Amygdala (tissue), 56 donors: ENCODE measurements at regions not wholly inside any gene's neighbourhood (a gene's known extent, or its start where the extent isn't known, plus 50 kb on each side); places are given as distances from the start of the nearest gene placed in this dataset.
"Not testable (repeated sequence)": the region's sequence is repeated elsewhere in the genome, so short reads cannot be mapped to it uniquely, and the experiment has no call there.

Experiments
- DNase-seq, 56 donors: peaks; one replicate each; lab custom pipeline; 2025; lab: John Stamatoyannopoulos, UW

- peak in 25 of 56 donors; percentile 2 to 67 (median 8) for DNase-seq
These were observed 55.1 kb downstream of the CYCS start for GRCh38 chr7:25069900-25070443.

DNA sequence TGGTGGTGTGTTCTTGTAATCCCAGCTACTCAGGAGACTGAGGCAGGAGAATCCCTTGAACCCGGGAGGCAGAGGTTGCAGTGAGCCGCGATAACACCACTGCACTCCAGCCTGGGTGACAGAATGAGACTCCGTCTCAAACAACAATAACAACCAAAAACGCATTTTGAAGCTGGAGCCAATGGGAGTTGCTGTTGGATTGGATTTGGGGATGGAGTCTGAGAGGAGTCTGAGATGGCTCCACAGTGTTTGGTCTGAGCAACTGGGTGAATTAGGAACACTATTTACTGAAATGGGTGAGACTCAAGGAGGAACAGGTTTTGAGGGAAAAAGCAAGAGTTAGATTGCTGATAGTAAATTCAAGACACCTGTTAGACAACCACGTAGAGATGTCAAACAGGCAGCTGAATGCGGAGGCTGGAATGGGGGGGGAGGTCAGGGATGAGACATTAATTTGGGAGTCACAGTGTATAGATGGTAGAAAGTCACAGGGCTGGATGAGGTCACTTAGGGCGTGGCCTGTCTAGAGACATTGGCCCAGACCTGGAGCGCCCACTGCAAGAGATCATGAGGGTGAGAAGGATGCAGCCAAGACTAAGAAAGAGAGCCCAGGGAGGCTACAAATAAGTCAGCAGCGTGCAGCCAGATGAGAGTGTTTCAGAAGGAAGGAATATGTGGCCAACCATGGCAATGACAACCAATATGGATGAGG lies 56.4 kb downstream of the CYCS start:
- DNase-seq = no peak

DNA sequence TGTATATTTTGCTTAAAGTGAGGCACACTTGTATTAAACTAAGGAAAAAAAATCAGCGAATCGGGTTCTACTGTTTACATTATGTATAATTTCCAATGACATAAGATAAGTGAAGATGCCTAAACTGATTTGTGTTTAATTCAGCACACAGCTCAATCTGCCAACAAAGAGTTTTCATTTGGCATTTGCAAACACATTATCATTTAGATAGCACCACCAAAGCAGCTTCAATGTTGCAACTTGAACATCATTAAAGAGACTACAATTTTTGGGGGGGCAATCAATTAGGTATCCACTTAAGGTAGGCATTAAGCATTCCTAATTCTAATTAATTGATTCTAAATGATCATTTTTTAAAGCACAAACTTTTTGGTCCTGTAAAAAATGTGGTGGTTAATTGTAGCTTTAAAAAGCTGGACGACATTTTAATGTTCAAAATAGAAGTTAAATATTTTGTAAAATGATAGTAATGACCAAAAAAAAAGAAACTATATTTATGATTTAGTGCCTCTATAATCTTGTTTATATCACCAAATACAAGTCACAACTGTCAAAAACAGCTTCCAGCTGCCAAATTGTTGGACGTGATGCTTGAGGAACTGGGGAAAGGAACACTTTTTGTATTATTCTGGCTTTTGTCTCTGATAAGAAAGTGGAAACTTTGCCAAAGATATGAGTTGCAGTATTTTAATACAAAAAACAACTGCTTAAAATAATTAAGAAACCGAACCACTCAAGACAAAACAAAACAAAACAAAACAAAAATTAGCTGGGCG lies 57.1 kb downstream of the CYCS start:
- no peak for DNase-seq

GRCh38 chr7:25066253-25066652 lies 58.8 kb downstream of the CYCS start:
- DNase-seq = no peak

GRCh38 chr7:25062380-25062779 lies 62.7 kb downstream of the CYCS start:
- no peak for DNase-seq

DNA sequence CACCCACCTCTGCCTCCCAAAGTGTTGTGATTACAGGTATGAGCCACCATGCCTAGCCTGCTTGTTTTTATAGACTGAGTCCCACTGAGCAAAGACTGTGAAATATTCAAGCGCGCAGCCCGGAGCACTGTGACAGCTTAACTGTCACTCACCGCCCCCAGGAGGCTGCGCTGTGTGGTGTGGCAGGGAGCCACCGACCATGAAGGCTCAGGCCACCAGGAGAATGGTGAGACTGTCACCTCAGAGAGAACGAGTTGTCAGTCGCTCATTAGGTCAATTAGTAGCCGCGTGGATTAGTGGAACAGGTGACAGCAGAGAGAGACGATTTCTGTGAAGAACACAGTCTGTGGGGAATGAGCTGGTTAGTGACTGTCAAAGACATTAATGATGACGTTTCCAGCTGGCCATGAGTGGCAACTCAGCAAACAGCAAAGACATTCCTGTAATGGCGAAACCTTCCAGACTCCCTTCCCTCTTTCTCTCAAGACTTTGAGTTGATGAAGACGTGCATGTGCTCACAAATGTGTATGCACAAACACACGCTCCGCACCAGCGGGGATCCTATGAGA lies 64.5 kb downstream of the CYCS start:
- DNase-seq = no peak

GRCh38 chr7:25059576-25059975 lies 65.5 kb downstream of the CYCS start:
- no peak for DNase-seq

GRCh38 chr7:25056368-25056767 lies 68.7 kb downstream of the CYCS start:
- DNase-seq = no peak

- no peak for DNase-seq
These were observed 69.4 kb downstream of the CYCS start for GRCh38 chr7:25055520-25056220.

DNA sequence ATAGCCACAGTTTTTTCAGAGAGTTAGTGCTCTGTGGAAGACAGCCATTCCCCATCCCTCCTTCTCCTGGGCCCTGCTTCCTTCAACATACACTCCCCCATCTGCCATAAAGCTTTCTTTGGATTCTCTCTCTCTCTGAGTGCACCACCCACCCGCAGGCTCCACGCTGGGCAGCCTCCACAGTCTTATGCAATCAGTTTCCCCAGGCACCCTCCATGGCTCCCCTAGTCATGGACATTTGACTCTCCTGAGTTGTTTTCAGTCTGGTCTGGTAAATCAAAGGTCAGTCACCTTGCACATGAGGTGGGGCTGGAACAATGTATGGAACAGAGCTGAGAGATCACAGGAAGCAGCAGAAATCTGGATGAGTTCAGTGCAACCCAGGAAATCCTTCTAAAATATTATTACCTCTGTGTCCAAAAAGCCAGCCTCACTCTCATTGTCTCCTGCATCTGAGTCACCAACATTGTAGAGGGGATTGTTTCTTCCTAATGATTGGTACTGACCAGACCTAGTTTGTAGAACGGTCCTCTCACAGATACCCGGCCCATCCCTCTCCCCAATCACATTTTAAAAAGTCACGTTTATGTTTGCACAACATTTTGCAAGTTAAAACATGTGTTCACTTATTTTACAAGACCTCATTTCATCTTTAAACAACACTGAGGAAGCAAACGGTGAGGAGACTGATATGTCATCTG lies 70.1 kb downstream of the CYCS start:
- DNase-seq = peak in 1 of 56 donors; percentile 2

DNA sequence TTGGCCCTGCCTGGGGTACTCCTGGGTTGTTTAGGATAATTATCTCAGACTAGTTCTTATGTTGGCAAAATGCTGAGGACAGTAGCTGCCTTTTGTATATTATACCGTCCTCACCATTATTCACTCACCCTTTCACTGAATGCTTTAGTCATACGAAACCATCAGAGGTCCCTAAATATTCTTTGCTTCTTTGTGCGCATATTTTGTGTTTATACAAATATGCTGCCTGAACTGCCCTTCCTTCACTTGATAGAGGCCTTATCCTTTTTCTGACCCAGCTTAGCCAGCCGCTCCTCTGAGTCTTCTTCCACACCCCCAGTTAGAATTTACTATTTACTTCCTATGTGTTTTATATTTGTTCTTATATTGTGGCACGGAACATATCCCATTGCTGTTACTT lies 70.2 kb upstream of the OSBPL3 start:
- DNase-seq = no peak

DNA sequence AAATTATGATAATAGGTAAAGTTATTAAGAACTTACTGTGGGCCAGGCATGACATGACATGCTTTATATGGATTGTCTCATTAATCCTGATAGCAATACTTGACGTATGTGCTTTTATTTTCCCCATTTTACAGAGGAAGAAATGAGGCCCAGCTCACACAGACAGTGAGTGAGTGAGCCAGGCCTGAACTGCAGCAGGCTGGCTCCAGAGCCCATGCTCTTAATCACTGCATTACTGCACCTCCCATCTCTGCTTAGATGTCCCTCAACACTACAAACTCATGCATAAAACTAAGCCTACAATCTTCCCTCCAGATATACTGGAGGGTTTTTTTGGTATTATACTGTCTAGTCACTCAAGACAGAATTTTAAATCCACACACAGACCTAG lies 68.5 kb upstream of the OSBPL3 start:
- no peak for DNase-seq

- not testable (repeated sequence) for DNase-seq
These were observed 67.8 kb upstream of the OSBPL3 start for GRCh38 chr7:25047571-25048443.

DNA sequence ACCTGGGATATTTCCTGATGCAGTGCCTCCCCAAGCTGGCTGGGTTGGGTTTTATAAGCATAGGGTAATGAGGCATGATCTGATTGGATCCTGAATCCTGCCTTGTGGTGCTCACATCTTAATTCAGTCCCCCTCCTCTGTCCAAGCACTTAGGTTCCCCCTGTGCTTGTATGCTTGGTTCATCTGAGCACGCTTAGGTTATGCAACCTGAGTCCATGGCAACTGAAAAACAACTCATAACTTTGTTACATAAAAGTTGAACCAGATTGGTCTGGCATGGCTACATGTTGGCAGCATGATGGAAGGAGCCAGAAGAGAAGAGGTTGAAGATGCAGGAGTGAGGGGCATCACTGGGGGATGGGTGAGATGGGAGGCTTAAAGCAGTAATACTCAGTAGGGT lies 57.3 kb upstream of the OSBPL3 start:
- DNase-seq = no peak

DNA sequence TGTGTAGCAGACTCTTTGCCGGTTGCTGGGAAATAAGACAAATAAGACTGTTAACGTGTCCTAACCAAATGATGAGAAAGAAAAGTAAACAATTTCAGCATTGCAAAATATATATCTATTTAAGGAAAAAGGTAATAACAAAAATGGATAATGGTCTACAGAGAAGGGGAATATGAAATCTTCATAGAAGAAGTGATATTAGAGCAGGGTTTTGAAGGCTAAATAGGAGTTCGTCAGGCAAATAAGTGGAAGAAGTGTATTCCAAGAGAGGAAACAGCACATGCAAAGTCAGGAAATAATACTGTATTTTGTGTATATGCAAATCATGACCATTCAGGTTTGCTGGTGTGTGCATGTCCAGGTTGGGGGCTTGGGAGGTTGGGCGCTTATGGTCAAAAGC lies 55.3 kb upstream of the OSBPL3 start:
- DNase-seq = no peak

- DNase-seq = no peak
These were observed 54.2 kb upstream of the OSBPL3 start for GRCh38 chr7:25034136-25034535.

- no peak for DNase-seq
These were observed 53.1 kb upstream of the OSBPL3 start for GRCh38 chr7:25032774-25033743.

DNA sequence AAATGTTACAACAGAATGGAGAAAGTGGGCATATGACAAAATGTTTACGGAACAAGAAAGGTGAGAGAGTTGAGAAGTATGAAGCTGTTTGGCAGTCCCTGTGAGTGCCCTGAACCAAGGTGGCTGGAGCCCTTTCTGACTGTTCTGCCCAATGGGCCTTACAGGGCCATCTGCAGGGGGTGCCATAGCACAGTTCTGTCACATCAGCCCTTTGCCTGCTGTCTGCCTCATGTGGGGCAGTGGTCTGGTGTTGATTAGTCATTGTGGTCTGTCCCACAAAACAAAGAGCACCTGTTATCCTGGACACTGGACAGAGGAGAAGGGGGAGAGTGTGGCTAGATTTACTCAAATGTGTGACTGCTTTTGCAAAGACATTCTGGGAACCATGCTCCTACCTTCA lies 51.5 kb upstream of the OSBPL3 start:
- DNase-seq = no peak
